Esophagus (tissue), 2 donors: ENCODE measurements at regions not wholly inside any gene's neighbourhood (a gene's known extent, or its start where the extent isn't known, plus 50 kb on each side); places are given as distances from the start of the nearest gene placed in this dataset.

ENCODE experiments used
- H3K27ac ChIP-seq, 2 donors: one replicate each; pipeline ENCODE4 v1.5.1; 2013; ENCODE audit warnings: low read depth in 2 of 2, mild to moderate bottlenecking in 2 of 2, inconsistent platforms in 1 of 2, low read length in 1 of 2, moderate library complexity in 1 of 2
- H3K27me3 ChIP-seq, 2 donors: one replicate each; pipeline ENCODE4 v1.6.1; 2013; ENCODE audit warnings: low read length in 2 of 2, control low read depth in 1 of 2, mild to moderate bottlenecking in 1 of 2; ENCODE audit not compliant: insufficient read depth in 2 of 2, control insufficient read depth in 1 of 2
- H3K36me3 ChIP-seq, 2 donors: one replicate each; pipeline ENCODE4 v1.6.1; 2013; ENCODE audit warnings: low read length in 1 of 2; ENCODE audit not compliant: control insufficient read depth in 2 of 2, insufficient read depth in 2 of 2
- H3K4me1 ChIP-seq, 2 donors: one replicate each; pipeline ENCODE4 v1.6.1; 2013; ENCODE audit warnings: low read length in 1 of 2; ENCODE audit not compliant: control insufficient read depth in 2 of 2, insufficient read depth in 2 of 2
- H3K4me3 ChIP-seq, 2 donors: one replicate each; pipeline ENCODE4 v1.5.1; 2013; ENCODE audit warnings: low read length in 2 of 2, mild to moderate bottlenecking in 2 of 2, low read depth in 1 of 2, moderate library complexity in 1 of 2
- H3K9me3 ChIP-seq, 2 donors: one replicate each; pipeline ENCODE4 v1.6.1; 2013; ENCODE audit warnings: mild to moderate bottlenecking in 2 of 2, low read depth in 1 of 2, low read length in 1 of 2, moderate library complexity in 1 of 2; ENCODE audit not compliant: control insufficient read depth in 2 of 2, insufficient read depth in 1 of 2
- WGBS, 2 donors: extraction: QIAGEN DNeasy Blood & Tissue Kit; methylation state at CpG; one replicate each; pipeline ENCODE4 v1.1.7; 2013; 5-methylcytosine and 5-hydroxymethylcytosine counted together
- donor health status: healthy with polysubstance abuse.
- donor health status: Bipolar disorder and iron deficiency.

DNA sequence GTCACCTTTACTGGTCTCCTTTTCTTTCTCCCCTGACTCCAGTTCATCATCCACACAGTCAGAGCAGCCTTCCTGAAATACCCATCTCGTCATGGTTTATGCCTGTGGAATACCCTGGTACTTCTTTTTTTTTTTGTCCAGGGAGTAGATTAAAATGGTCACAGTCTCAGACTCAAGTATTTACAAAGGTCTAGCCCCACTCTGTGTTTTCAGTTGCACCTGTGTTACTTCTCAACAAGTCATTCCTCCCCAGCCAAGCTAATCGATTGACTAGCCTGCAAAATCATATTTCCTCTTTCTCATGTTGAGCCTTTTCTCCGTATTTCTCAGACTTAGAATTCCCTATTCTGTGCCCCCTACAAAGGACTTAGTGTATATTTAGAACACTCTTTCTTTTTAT, 155.2 kb upstream of the KCNN2 start:
- Histone ChIP-seq H3K27ac (no peak overlapping the region), H3K27me3 (no peaks in the 10 kb centered on the region), H3K4me3 (no peak overlapping the region), H3K4me1 (no peaks in the 10 kb centered on the region), H3K9me3 (peaks cover 0 to under 1% of the 10 kb centered on the region in 2 donors), H3K36me3 (no peaks in the 10 kb centered on the region)
- WGBS, 2 donors: 68 to 81% methylated on average over 3 of the region's 3 CpGs

DNA sequence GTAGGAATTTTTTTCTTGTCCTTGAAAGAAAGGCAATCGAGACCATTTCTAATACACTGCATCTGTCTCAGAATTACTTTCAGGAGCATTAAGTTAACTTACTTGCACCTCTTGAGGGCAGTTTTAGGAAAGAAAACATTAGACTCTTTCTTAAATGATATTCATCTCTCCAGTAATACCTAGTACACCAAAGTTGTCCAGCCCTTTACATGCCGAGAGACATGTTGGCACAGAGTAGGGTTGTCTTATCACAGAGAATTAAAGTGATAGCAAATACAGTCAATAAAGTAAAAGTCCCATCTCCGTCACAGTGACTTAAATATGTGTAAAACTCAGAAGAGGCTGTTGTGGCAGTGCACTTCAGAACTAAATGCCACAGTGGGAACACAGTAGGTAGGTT, 154.3 kb upstream of the KCNN2 start:
- Histone ChIP-seq H3K27me3 (no peaks in the 10 kb centered on the region), H3K4me1 (no peaks in the 10 kb centered on the region), H3K4me3 (no peak overlapping the region), H3K9me3 (no peaks in the 10 kb centered on the region), H3K36me3 (no peaks in the 10 kb centered on the region), H3K27ac (no peak overlapping the region)
- WGBS, 2 donors: 64 to 76% methylated on average over 3 of the region's 3 CpGs

DNA sequence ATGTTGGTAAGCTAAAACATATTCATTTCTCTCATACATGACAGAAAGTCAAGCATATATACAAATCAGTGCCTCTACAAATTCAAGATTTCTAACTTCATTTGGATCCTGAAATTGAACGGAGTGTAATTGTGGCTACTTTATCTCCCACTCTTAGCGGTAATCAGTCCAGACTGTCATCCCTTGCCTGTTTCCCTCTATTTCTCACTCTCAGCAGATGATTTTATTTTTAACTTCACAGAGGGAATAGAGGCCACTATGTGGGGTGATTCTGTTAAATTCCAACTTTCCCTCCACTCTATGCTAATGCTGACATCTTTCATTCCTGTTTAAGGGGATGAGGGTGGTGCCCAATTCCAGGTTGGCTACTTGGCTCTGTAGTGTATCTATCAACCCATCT, 153.8 kb upstream of the KCNN2 start:
- no peaks in the 10 kb centered on the region for H3K36me3 ChIP-seq
- 94% methylated on average over 2 of the region's 2 CpGs for WGBS, 2 donors

DNA sequence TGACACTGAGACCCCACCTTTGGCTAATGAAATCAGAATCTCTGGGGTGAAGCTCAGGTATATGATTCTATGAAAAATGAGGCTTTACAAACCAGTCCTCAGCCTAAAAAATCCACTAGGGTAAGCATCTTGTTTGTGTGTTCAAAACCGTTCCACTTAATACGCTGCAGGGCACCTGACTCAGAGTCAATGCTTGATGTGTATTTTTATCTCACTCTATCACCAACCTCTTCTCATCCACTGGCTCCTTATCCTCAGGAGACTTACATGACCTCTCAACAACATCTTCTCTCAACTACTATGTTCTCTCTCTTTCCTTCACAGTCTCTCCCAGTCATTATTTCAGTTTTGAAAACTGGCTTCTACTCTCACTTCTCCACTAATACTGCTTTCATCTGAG, 153.3 kb upstream of the KCNN2 start:
- Histone ChIP-seq H3K4me1 (no peaks in the 10 kb centered on the region), H3K36me3 (no peaks in the 10 kb centered on the region), H3K4me3 (no peak overlapping the region), H3K27ac (no peak overlapping the region), H3K27me3 (no peaks in the 10 kb centered on the region), H3K9me3 (no peaks in the 10 kb centered on the region)
- 89 to 91% methylated on average over 2 of the region's 2 CpGs for WGBS, 2 donors

More for the DNA sequence above, 153.8 kb upstream of the KCNN2 start:
- Histone ChIP-seq H3K4me1 (no peaks in the 10 kb centered on the region), H3K27ac (no peak overlapping the region), H3K27me3 (no peaks in the 10 kb centered on the region), H3K9me3 (no peaks in the 10 kb centered on the region), H3K4me3 (no peak overlapping the region)

DNA sequence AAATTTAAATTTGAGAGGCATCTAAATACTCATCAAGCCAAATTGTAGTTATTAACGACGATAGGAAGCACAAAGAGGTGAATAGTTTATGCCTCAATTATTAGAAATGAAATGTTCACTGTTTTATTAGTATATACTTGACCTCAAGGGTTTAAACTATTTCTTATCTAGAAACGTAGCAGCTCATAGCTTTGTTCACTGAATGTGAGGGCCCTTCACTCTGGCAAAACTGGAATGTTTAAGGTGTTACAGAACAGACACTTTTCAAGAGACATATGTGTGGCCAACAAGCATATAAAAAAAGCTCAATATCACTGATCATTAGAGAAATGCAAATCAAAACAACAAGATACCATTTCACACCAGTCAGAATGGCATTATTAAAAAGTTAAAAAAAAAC, 151.2 kb upstream of the KCNN2 start:
- Histone ChIP-seq H3K4me1 (no peaks in the 10 kb centered on the region), H3K4me3 (no peak overlapping the region), H3K36me3 (no peaks in the 10 kb centered on the region), H3K27me3 (no peaks in the 10 kb centered on the region), H3K9me3 (no peaks in the 10 kb centered on the region), H3K27ac (no peak overlapping the region)
- WGBS, 2 donors: 55 to 70% methylated on average over 3 of the region's 3 CpGs

DNA sequence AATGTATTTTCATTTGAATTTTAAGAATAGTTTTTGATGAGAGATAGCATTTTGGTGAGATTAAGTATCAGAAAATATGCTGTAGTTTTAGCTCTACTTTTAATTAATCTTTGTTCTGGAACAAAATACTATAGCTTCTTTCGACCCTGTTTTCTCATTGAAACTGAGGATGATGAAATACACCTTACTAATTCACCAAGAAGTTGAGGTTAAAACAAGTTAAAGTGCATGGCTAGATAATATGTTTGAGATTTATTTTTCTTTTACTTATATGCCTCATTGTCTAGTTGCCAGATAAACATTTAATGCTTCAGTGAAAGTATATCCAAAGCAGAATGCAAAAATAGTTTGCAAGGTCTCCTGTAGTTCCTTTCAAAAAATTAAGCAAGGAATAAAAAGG, 140.1 kb upstream of the KCNN2 start:
- no peaks in the 10 kb centered on the region for H3K4me1 ChIP-seq
- peaks cover 5% of the 10 kb centered on the region in 2 donors for H3K9me3 ChIP-seq
- no peaks in the 10 kb centered on the region for H3K27me3 ChIP-seq
- 85 to 89% methylated on average over 1 of the region's 1 CpG for WGBS, 2 donors
- no peak overlapping the region for H3K4me3 ChIP-seq
- H3K27ac ChIP-seq: no peak overlapping the region
- H3K36me3 ChIP-seq: no peaks in the 10 kb centered on the region

DNA sequence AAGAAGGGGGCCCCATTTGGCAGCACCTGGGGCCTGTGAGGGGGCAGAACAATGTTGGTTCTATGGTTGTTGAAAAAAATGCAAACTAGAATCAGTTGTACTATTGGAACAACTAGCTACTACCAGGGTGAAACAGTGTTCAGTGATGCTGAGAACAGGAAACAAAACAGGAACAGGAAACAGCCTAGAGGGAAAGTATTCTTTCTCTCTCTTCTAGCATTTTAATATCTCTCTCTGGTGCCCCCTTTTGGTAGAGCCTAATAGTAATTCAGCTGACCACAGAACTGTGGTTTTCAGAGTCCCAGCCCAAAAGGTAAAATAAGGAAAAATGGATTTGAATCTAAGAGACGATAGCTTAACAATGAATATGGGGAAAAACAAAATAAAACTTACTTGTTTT, 138.0 kb upstream of the KCNN2 start:
- WGBS, 2 donors: 93 to 94% methylated on average over 1 of the region's 1 CpG
- Histone ChIP-seq H3K9me3 (peaks cover 3 to 5% of the 10 kb centered on the region in 2 donors), H3K27ac (no peak overlapping the region), H3K36me3 (no peaks in the 10 kb centered on the region), H3K27me3 (no peaks in the 10 kb centered on the region), H3K4me3 (no peak overlapping the region), H3K4me1 (no peaks in the 10 kb centered on the region)

DNA sequence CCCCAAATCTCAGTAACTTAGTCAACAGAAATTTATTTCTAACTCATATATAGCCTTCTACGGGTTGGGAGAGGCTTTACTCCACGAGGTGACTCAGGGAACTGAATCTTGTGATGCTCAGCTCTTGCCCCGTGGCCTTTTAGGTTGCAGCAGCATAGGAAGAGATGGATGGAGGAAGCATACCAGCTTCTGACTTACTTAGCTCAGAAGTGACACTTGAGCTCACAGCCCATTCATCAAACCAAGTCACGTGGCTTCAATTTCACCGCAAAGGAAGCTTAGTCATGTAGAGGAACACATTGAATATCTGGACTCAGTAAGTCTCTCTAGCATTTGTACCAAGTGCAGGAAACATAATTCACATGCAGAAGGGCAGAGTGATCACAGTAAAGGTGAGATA, 124.1 kb upstream of the KCNN2 start:
- no peaks in the 10 kb centered on the region for H3K9me3 ChIP-seq
- H3K4me1 ChIP-seq: no peaks in the 10 kb centered on the region
- H3K27ac ChIP-seq: no peak overlapping the region
- H3K36me3 ChIP-seq: no peaks in the 10 kb centered on the region
- no peaks in the 10 kb centered on the region for H3K27me3 ChIP-seq
- H3K4me3 ChIP-seq: no peak overlapping the region
- 64 to 66% methylated on average over 5 of the region's 5 CpGs for WGBS, 2 donors

DNA sequence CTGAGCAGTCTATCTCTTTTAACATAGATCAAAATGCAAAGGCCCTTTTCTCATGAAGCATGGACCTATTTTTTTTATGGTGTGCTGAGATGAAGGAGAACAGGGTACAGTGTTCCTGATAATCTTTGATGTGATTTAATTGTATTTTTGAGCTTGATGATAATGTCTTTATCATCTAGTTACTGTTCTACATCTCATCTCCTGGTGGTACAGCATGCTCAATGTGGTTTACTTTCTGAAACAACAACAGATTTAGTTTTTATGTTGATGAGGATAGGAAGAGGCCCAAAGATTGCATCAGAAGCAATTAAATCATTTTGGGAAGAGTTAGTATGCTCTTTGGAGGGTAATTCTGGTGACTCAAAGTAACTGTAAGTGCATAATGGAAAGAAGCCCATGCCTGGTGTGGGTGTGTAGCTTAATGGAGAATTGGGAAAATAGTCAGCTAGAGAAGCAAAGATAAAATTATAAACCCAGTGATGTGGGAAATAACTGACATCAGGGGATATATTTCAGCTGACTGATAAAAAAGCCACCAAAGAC, 123.0 kb upstream of the KCNN2 start:
- Histone ChIP-seq H3K27me3 (no peaks in the 10 kb centered on the region), H3K4me1 (no peaks in the 10 kb centered on the region), H3K9me3 (no peaks in the 10 kb centered on the region), H3K4me3 (no peak overlapping the region), H3K27ac (no peak overlapping the region), H3K36me3 (no peaks in the 10 kb centered on the region)

DNA sequence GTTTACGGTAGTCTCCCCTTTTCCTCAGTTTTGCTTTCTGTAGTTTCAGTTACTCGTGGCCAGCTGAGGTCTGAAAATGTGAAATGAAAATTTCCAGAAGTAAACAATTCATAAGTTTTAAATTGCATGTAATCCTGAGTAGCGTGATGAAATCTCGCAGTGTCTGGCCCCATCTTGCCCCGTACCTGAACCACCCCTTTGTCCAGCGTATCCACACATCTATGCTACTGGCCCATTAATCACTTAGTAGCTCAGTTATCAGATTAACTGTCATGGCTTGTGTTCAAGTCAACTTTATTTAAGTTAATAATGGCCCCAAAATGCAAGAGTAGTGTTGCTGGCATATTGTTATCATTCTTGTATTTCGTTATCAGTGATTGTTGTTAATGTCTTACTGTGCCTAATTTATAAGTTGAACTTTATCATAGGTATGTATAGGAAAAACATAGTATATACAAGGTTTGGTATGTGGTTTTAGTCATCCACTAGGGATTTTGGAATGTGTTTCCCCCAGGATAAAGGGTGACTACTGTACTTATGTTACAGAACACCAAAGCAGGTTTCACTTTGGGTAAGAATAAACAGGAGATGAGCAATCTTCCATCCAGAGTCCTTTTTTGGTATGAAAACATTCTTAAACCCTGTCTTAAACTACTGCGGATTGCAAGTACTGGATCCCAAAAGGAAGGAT, 118.4 kb upstream of the KCNN2 start:
- Histone ChIP-seq H3K9me3 (no peaks in the 10 kb centered on the region), H3K27me3 (no peaks in the 10 kb centered on the region), H3K27ac (no peak overlapping the region), H3K4me3 (no peak overlapping the region), H3K4me1 (no peaks in the 10 kb centered on the region), H3K36me3 (no peaks in the 10 kb centered on the region)
- 80 to 86% methylated on average over 8 of the region's 8 CpGs for WGBS, 2 donors
